Neural progenitor cell (in vitro differentiated cells): ENCODE measurements at regions not wholly inside any gene's neighbourhood (a gene's known extent, or its start where the extent isn't known, plus 50 kb on each side); places are given as distances from the start of the nearest gene placed in this dataset.

ENCODE experiments used
- DNase-seq: peaks from one replicate; pipeline ENCODE4 v3.0.0-alpha.2; 2016; ENCODE audit warnings: low spot score
- H2AFZ ChIP-seq: fragments of 200-600 bp; sonication (generic); replicated peaks from 2 replicates; pipeline ENCODE4 v1.6.1; 2016; ENCODE audit warnings: antibody characterized with exemption
- H3F3A ChIP-seq: fragments of 200-600 bp; sonication (generic); 2 replicates; pipeline ENCODE4 v1.6.1; 2016; ENCODE audit warnings: antibody characterized with exemption, low read depth
- H3K27ac ChIP-seq: fragments of 200-600 bp; sonication (generic); 2 replicates; pipeline ENCODE4 v1.5.1; 2016; ENCODE audit warnings: mild to moderate bottlenecking
- H3K27me3 ChIP-seq: fragments of 200-600 bp; sonication (generic); 2 replicates; pipeline ENCODE4 v1.6.1; 2016; ENCODE audit warnings: mild to moderate bottlenecking, moderate library complexity
- H3K36me3 ChIP-seq: fragments of 200-600 bp; sonication (generic); 2 replicates; pipeline ENCODE4 v1.5.1; 2016
- H3K4me1 ChIP-seq: fragments of 200-600 bp; sonication (generic); 2 replicates; pipeline ENCODE4 v1.6.1; 2016; ENCODE audit warnings: mixed run types
- H3K4me2 ChIP-seq: fragments of 200-600 bp; sonication (generic); 2 replicates; pipeline ENCODE4 v1.6.1; 2016
- H3K4me3 ChIP-seq: fragments of 200-600 bp; sonication (generic); 2 replicates; pipeline ENCODE4 v1.5.1; 2016
- H3K79me2 ChIP-seq: fragments of 200-600 bp; sonication (generic); 2 replicates; pipeline ENCODE4 v1.6.1; 2016; ENCODE audit warnings: low read depth
- H3K9ac ChIP-seq: fragments of 200-600 bp; sonication (generic); 2 replicates; pipeline ENCODE4 v1.6.1; 2016
- H3K9me3 ChIP-seq: fragments of 200-600 bp; sonication (generic); 2 replicates; pipeline ENCODE4 v1.5.1; 2016; ENCODE audit warnings: low read depth
- H4K20me1 ChIP-seq: fragments of 200-600 bp; sonication (generic); 2 replicates; pipeline ENCODE4 v1.6.1; 2016; ENCODE audit warnings: low read depth
- H3K27ac Mint-ChIP-seq: 3 replicates; pipeline ENCODE4 v1.8.0; 2021; ENCODE audit warnings: mixed read lengths
- H3K27me3 Mint-ChIP-seq: 2 replicates; pipeline ENCODE4 v1.8.0; 2022; ENCODE audit warnings: low read depth, mild to moderate bottlenecking, inconsistent platforms, moderate library complexity, mixed read lengths; ENCODE audit not compliant: insufficient read depth
- H3K36me3 Mint-ChIP-seq: 3 replicates; pipeline ENCODE4 v1.8.0; 2021; ENCODE audit warnings: mixed read lengths
- H3K4me1 Mint-ChIP-seq: 3 replicates; pipeline ENCODE4 v1.8.0; 2021; ENCODE audit warnings: mixed read lengths
- H3K4me3 Mint-ChIP-seq: 3 replicates; pipeline ENCODE4 v1.8.0; 2021; ENCODE audit warnings: mild to moderate bottlenecking, moderate library complexity, mixed read lengths
- H3K9me3 Mint-ChIP-seq: 3 replicates; pipeline ENCODE4 v1.8.0; 2020; ENCODE audit warnings: mixed read lengths
- EZH2 ChIP-seq: fragments of 200-600 bp; sonication (generic); IDR thresholded peaks from 2 replicates; pipeline ENCODE4 v1.6.1; 2017; ENCODE audit warnings: antibody characterized with exemption, mild to moderate bottlenecking, moderate library complexity
- EZH2phosphoT487 ChIP-seq: fragments of 200-600 bp; sonication (generic); IDR thresholded peaks from 2 replicates; pipeline ENCODE4 v1.6.1; 2017; ENCODE audit warnings: antibody characterized with exemption
- TF ChIP-seq, protein P1 (sequence below): fragments of 200-600 bp; sonication (generic); IDR thresholded peaks from 2 replicates; pipeline ENCODE4 v1.5.1; 2017; ENCODE audit warnings: antibody characterized with exemption, mild to moderate bottlenecking

DNA sequence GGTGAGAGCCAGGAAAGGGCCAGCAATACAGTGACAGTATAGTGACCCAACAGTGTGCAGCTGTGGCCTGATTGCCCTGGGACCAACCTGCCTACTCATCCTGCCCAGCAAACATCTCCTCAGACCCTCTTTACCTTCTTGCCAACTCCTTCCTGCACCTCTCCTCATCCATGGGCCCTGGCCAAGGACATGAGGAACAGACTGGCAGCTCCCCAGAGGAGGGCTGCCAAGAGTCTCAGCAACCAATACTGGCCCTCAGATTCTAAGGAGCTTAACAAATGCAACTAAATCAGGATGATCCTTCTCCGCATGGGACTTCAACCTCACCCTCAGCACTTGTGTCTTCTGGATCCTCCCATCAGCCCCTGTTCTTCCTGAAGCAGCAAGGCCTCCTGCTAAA lies 77.0 kb downstream of the RPL27A start:
- Histone ChIP-seq H2AFZ (no peak overlapping the region), H3K27ac (no peak overlapping the region), H3K4me1 (peaks cover 4% of the 10 kb centered on the region), H3K9ac (no peak overlapping the region), H3K4me3 (no peak overlapping the region), H3F3A (no peaks in the 10 kb centered on the region), H3K79me2 (no peaks in the 10 kb centered on the region), H4K20me1 (peaks cover 9% of the 10 kb centered on the region), H3K4me2 (no peak overlapping the region), H3K36me3 (no peaks in the 10 kb centered on the region), H3K27me3 (no peaks in the 10 kb centered on the region), H3K9me3 (no peaks in the 10 kb centered on the region)
- no peak for TF ChIP-seq EZH2phosphoT487
- no peak for TF ChIP-seq EZH2
- TF ChIP-seq, protein P1, sequence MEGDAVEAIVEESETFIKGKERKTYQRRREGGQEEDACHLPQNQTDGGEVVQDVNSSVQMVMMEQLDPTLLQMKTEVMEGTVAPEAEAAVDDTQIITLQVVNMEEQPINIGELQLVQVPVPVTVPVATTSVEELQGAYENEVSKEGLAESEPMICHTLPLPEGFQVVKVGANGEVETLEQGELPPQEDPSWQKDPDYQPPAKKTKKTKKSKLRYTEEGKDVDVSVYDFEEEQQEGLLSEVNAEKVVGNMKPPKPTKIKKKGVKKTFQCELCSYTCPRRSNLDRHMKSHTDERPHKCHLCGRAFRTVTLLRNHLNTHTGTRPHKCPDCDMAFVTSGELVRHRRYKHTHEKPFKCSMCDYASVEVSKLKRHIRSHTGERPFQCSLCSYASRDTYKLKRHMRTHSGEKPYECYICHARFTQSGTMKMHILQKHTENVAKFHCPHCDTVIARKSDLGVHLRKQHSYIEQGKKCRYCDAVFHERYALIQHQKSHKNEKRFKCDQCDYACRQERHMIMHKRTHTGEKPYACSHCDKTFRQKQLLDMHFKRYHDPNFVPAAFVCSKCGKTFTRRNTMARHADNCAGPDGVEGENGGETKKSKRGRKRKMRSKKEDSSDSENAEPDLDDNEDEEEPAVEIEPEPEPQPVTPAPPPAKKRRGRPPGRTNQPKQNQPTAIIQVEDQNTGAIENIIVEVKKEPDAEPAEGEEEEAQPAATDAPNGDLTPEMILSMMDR: no peak
- Mint-ChIP-seq H3K27ac (no peak overlapping the region), H3K4me1 (peaks cover 9% of the 10 kb centered on the region), H3K4me3 (no peak overlapping the region), H3K27me3 (peaks cover 2% of the 10 kb centered on the region), H3K9me3 (peaks cover 2% of the 10 kb centered on the region), H3K36me3 (peaks cover 12% of the 10 kb centered on the region)
- DNase-seq: no peak

DNA sequence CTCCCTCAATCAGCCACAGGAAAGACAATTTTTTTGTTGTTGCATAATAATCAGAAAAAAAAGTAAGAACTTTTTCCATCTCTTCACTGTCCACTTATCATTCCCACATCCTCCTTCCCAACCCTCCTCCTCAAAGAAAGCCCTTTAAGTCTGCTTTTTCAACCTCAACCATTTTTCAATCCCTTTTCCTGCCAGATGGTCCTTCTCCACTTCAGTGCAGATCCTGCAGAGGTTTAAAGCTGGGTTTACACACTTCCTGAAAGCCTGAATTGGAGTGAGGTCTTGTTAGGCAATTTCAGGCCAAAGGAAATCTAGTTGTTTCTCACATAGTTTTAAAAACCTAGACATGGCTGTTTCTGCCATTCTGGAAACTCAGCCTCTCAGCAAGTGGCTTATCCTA lies 78.3 kb downstream of the RPL27A start:
- no peaks in the 10 kb centered on the region for H3K9me3 Mint-ChIP-seq
- Histone ChIP-seq H3K4me2 (no peak overlapping the region), H3K4me1 (peaks cover 10% of the 10 kb centered on the region), H3K79me2 (no peaks in the 10 kb centered on the region), H3K27ac (no peak overlapping the region), H3K36me3 (no peaks in the 10 kb centered on the region), H3F3A (peaks cover 3% of the 10 kb centered on the region), H2AFZ (no peak overlapping the region), H3K27me3 (no peaks in the 10 kb centered on the region), H3K4me3 (no peak overlapping the region), H3K9ac (no peak overlapping the region), H3K9me3 (no peaks in the 10 kb centered on the region), H4K20me1 (peaks cover 13% of the 10 kb centered on the region)
- H3K27me3 Mint-ChIP-seq: peaks cover 2% of the 10 kb centered on the region
- TF ChIP-seq EZH2phosphoT487 (no peak), EZH2 (no peak)
- TF ChIP-seq, protein P1: no peak
- no peak overlapping the region for H3K4me3 Mint-ChIP-seq
- peaks cover 15% of the 10 kb centered on the region for H3K4me1 Mint-ChIP-seq
- peaks cover 14% of the 10 kb centered on the region for H3K36me3 Mint-ChIP-seq
- no peak overlapping the region for H3K27ac Mint-ChIP-seq
- DNase-seq: no peak

DNA sequence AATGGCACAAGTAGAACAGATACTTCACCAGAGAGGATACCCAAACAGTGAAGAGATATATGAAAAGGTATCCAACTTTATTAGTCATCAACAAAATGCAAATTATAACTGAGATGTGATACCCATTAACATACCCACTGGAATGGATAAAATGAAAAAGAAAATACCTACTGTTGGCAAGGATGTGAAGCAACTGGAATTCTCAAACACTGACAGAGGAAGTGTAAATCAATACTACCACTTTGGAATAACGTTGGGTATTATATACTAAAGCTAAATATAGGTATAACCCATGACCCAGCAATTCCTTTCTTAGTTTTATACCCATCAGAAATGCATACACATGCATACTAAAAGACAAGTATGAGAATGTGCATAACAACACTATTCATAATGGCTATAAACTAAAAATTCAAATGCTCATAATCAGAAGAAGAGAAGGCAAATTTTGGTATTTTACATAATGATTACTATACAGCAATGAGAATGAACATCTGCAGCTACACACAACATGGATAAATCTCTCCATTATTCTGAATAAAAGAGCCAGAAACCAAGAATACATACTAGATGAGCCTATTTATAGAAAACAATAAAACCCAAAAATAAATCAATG lies 80.6 kb downstream of the RPL27A start:
- Histone ChIP-seq H3K79me2 (no peaks in the 10 kb centered on the region), H4K20me1 (peaks cover 13% of the 10 kb centered on the region), H3K27me3 (no peaks in the 10 kb centered on the region), H3K4me1 (peaks cover 24% of the 10 kb centered on the region), H3K4me2 (no peak overlapping the region), H3K27ac (no peak overlapping the region), H3K4me3 (no peak overlapping the region), H3K9me3 (no peaks in the 10 kb centered on the region), H3K9ac (no peak overlapping the region), H3F3A (peaks cover 11% of the 10 kb centered on the region), H2AFZ (no peak overlapping the region), H3K36me3 (no peaks in the 10 kb centered on the region)
- TF ChIP-seq, protein P1: no peak
- TF ChIP-seq EZH2phosphoT487: no peak
- no peak for TF ChIP-seq EZH2
- Mint-ChIP-seq H3K36me3 (peaks cover 14% of the 10 kb centered on the region), H3K27me3 (no peaks in the 10 kb centered on the region), H3K27ac (no peak overlapping the region), H3K4me1 (peaks cover 24% of the 10 kb centered on the region), H3K4me3 (no peak overlapping the region), H3K9me3 (no peaks in the 10 kb centered on the region)
- no peak for DNase-seq
